ENCODE measurements at regions not wholly inside any gene's neighbourhood (a gene's known extent, or its start where the extent isn't known, plus 50 kb on each side); places are given as distances from the start of the nearest gene placed in this dataset.

DNA sequence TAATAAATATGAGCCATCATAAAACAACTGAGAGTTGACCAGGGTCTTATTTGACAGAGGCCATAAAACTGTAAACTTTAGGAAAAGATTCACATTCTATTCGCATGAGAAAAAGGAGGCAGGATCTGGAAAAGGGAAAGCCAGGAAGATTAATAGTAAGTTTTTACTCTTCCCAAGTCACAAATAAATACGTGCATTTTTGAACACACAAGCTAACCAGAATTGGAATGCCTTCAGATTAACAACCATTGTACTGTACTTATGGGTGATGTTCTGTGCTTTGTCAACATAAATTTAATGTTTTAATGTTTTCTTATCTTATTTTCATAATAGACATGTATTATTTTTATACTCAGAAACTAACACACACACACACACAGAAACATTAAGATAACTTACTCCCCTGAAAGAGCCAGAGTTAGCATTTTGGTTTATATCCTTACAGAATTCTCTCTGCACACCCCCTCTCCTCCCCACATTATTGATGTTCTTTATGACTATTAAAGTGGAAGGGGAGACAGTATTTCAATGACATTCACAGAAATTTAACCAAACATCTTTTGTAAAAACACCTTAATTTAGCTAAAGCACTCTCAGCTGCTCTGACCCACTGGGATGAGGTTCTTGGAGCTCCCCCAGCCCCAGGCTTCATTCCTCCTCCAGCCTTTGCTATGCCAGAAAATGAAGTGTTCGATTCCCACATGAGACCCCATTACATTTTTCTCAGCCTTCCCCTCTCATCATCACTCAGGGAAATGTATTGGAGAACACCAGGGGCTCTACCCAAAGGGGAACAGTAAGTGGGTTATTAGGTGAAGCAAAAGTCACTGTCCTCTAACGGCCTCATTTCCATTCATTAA is 155.5 kb downstream of the ESM1 start:
- Mint-ChIP-seq H3K4me1 (peaks cover 3% of the 10 kb centered on the region), H3K27ac (ENCODE audit: unreplicated experiment) (no peak overlapping the region), H3K9me3 (peaks cover 4% of the 10 kb centered on the region), H3K4me3 (no peak overlapping the region), H3K36me3 (ENCODE audit: low read depth) (no peaks in the 10 kb centered on the region), H3K27me3 (ENCODE audit: low read depth) (no peaks in the 10 kb centered on the region)
- no peak for DNase-seq (ENCODE audit: low read depth, low spot score)
- no peak for TF ChIP-seq CTCF (conservative IDR thresholded peaks at IDR 0.05)

GRCh38 chr5:54829102-54829501 is 156.3 kb downstream of the ESM1 start:
- no peak overlapping the region for H3K4me3 Mint-ChIP-seq
- DNase-seq (ENCODE audit: low read depth, low spot score) = no peak
- H3K27ac Mint-ChIP-seq (ENCODE audit: unreplicated experiment) = no peak overlapping the region
- H3K4me1 Mint-ChIP-seq = peaks cover 3% of the 10 kb centered on the region
- H3K36me3 Mint-ChIP-seq (ENCODE audit: low read depth) = no peaks in the 10 kb centered on the region
- peaks cover 4% of the 10 kb centered on the region for H3K9me3 Mint-ChIP-seq
- no peaks in the 10 kb centered on the region for H3K27me3 Mint-ChIP-seq (ENCODE audit: low read depth)
- TF ChIP-seq CTCF (conservative IDR thresholded peaks at IDR 0.05) = no peak

DNA sequence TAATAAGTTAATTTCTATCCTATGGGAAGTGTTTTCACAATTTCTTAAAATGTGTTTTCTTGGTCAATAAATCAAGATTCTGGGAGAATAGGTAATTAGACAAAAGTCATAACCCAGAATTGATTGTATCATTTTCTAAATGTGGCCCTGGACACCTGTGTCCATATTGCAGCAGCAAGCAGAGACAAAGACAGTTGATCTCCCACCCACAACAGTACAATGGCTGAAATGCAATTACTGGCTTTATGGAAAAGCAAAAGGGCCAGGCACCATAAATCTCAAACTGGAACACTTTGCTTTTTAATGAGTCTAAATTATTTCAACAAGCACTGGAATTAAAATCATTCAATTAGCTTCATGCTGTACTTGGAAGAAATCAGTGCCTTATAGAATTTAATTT is 157.2 kb downstream of the ESM1 start:
- Mint-ChIP-seq H3K4me1 (peaks cover 3% of the 10 kb centered on the region), H3K27ac (ENCODE audit: unreplicated experiment) (no peak overlapping the region), H3K4me3 (no peak overlapping the region), H3K36me3 (ENCODE audit: low read depth) (no peaks in the 10 kb centered on the region), H3K9me3 (peaks cover 4% of the 10 kb centered on the region), H3K27me3 (ENCODE audit: low read depth) (no peaks in the 10 kb centered on the region)
- no peak for TF ChIP-seq CTCF (conservative IDR thresholded peaks at IDR 0.05)
- DNase-seq (ENCODE audit: low read depth, low spot score) = no peak

GRCh38 chr5:54825005-54825404 is 160.4 kb downstream of the ESM1 start:
- no peak for DNase-seq (ENCODE audit: low read depth, low spot score)
- H3K9me3 Mint-ChIP-seq = peaks cover 4% of the 10 kb centered on the region
- H3K27me3 Mint-ChIP-seq (ENCODE audit: low read depth) = no peaks in the 10 kb centered on the region
- no peak for TF ChIP-seq CTCF (conservative IDR thresholded peaks at IDR 0.05)
- no peak overlapping the region for H3K27ac Mint-ChIP-seq (ENCODE audit: unreplicated experiment)
- H3K36me3 Mint-ChIP-seq (ENCODE audit: low read depth) = no peaks in the 10 kb centered on the region
- H3K4me1 Mint-ChIP-seq = peaks cover 3% of the 10 kb centered on the region
- H3K4me3 Mint-ChIP-seq = no peak overlapping the region

- Mint-ChIP-seq H3K27me3 (ENCODE audit: low read depth) (no peaks in the 10 kb centered on the region), H3K4me1 (peaks cover 3% of the 10 kb centered on the region), H3K27ac (ENCODE audit: unreplicated experiment) (no peak overlapping the region), H3K9me3 (peaks cover 4% of the 10 kb centered on the region), H3K4me3 (no peak overlapping the region), H3K36me3 (ENCODE audit: low read depth) (no peaks in the 10 kb centered on the region)
- no peak for TF ChIP-seq CTCF (conservative IDR thresholded peaks at IDR 0.05)
- no peak for DNase-seq (ENCODE audit: low read depth, low spot score)
These were observed 162.4 kb downstream of the ESM1 start for GRCh38 chr5:54823006-54823405.
